ENCODE measurements at regions not wholly inside any gene's neighbourhood (a gene's known extent, or its start where the extent isn't known, plus 50 kb on each side); places are given as distances from the start of the nearest gene placed in this dataset.

DNA sequence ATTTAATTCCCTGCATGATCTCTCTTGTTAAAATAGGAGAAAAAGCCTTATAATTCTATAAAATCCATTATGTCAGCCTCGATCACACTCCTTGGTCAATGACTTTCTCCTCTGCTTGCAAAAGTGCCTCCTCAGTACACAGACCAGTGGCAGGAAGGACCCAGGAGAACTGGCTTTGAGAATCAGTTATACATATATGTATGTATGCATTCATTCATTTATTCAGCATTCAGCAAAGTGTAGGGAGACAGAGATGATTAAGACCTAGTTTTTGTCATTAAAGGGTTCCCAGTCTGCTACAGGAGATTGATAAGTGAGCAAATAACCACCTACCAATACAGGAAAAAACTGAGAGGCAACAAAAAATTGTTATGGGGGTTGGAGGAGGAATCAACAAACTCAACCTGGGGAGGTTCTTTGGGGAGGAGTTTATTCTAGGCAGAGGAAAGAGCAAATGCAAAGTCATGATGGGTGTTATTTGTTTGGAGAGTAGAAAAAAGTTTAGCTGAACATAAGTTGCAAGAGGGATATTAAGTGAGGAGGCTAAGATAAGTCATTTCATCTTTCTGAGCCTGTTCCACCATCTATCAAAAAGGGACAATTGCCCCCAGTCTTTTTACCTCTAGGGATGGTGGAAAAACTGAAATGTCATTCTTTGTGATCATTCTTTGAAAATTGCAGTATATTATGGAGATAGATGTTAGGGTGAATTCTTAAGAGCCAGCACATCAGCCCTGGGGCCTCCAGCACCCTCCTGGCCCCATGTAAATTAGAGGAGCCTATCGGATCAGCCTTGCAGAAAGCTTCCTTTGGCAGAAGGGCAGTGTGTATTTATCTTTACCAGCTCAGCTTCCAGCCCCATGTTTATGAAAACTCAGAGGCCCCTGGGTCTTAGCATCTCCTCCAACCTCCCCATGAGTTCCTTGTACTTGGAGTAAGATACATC lies 128.0 kb downstream of the OMA1 start:
- Histone ChIP-seq H3K4me1 (ENCODE audit: control insufficient read depth in 1 of 2, insufficient read depth in 2 of 2, low read length in 2 of 2) (no peaks in the 10 kb centered on the region), H3K9me2 (ENCODE audit: insufficient read depth) (no peaks in the 10 kb centered on the region), H2AFZ (ENCODE audit: low read depth, low read length, poor library complexity, severe bottlenecking) (no peak overlapping the region), H3K4me2 (ENCODE audit: low read length) (no peak overlapping the region), H3K79me2 (ENCODE audit: insufficient read depth, low read length) (no peaks in the 10 kb centered on the region), H3K9ac (ENCODE audit: low read length) (no peak overlapping the region), H3K9me3 (ENCODE audit: control insufficient read depth in 1 of 2, insufficient read depth in 1 of 2, low read depth in 1 of 2, low read length in 2 of 2) (no peaks in the 10 kb centered on the region), H4K20me1 (ENCODE audit: insufficient read depth) (no peaks in the 10 kb centered on the region), H3K4me3 (replicated peaks in 1 of 2; ENCODE audit: low read depth in 1 of 2, low read length in 2 of 2) (no peak overlapping the region), H3K27ac (ENCODE audit: low read depth, low read length) (no peak overlapping the region), H3K36me3 (ENCODE audit: control insufficient read depth in 1 of 2, insufficient read depth in 2 of 2, low read length in 2 of 2) (no peaks in the 10 kb centered on the region), H3K27me3 (ENCODE audit: insufficient read depth, low read length) (peaks cover 50% of the 10 kb centered on the region)
- TF ChIP-seq, protein P1, sequence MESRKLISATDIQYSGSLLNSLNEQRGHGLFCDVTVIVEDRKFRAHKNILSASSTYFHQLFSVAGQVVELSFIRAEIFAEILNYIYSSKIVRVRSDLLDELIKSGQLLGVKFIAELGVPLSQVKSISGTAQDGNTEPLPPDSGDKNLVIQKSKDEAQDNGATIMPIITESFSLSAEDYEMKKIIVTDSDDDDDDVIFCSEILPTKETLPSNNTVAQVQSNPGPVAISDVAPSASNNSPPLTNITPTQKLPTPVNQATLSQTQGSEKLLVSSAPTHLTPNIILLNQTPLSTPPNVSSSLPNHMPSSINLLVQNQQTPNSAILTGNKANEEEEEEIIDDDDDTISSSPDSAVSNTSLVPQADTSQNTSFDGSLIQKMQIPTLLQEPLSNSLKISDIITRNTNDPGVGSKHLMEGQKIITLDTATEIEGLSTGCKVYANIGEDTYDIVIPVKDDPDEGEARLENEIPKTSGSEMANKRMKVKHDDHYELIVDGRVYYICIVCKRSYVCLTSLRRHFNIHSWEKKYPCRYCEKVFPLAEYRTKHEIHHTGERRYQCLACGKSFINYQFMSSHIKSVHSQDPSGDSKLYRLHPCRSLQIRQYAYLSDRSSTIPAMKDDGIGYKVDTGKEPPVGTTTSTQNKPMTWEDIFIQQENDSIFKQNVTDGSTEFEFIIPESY (IDR thresholded peaks at IDR 0.05; ENCODE audit: extremely low read depth, insufficient replicate concordance, low read length): no peak
- no peak for TF ChIP-seq EZH2phosphoT487 (IDR thresholded peaks at IDR 0.05; ENCODE audit: borderline replicate concordance)
- TF ChIP-seq SIN3A (IDR thresholded peaks at IDR 0.05; ENCODE audit: low read depth): no peak
- TF ChIP-seq SP1 (IDR thresholded peaks at IDR 0.05; ENCODE audit: low read depth): no peak
- no peak for TF ChIP-seq ZNF274 (IDR thresholded peaks at IDR 0.05; ENCODE audit: low read depth, low read length)
- no peak for TF ChIP-seq FOSL1 (IDR thresholded peaks at IDR 0.05; ENCODE audit: low read depth)
- TF ChIP-seq JUND (IDR thresholded peaks at IDR 0.05): no peak
- no peak for TF ChIP-seq RAD21 (IDR thresholded peaks at IDR 0.05; ENCODE audit: low read depth)
- TF ChIP-seq ELF1 (IDR thresholded peaks at IDR 0.05; ENCODE audit: borderline replicate concordance, low read depth): no peak
- TF ChIP-seq EGR1 (IDR thresholded peaks at IDR 0.05; ENCODE audit: low read depth): no peak
- TF ChIP-seq CEBPB (IDR thresholded peaks at IDR 0.05; ENCODE audit: low read depth): no peak
- no peak for TF ChIP-seq SRF (IDR thresholded peaks at IDR 0.05; ENCODE audit: low read depth)
- no peak for TF ChIP-seq POLR2A (IDR thresholded peaks at IDR 0.05; ENCODE audit: borderline replicate concordance, extremely low read depth, insufficient read depth, insufficient read length)
- no peak for TF ChIP-seq CBX3 (IDR thresholded peaks at IDR 0.05; ENCODE audit: low read depth)
- TF ChIP-seq, protein P2, sequence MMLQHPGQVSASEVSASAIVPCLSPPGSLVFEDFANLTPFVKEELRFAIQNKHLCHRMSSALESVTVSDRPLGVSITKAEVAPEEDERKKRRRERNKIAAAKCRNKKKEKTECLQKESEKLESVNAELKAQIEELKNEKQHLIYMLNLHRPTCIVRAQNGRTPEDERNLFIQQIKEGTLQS (IDR thresholded peaks at IDR 0.05): no peak
- no peak for TF ChIP-seq POLR2AphosphoS5 (IDR thresholded peaks at IDR 0.05; ENCODE audit: low read depth, low read length)
- CTCF ChIA-PET: no interaction called here
- intact Hi-C loops (cut with micrococcal nuclease): no loop called here
- POLR2A ChIA-PET: no interaction called here
- RAD21 ChIA-PET (ENCODE audit: low non-redundant PET in 1 of 2, low total read pairs in 2 of 2, uncharacterized antibody in 2 of 2, unreplicated experiment in 2 of 2): no interaction called here
- no peak for DNase-seq (ENCODE audit: low read depth, low spot score)
- no TSS peak for BruUV-seq (replicated peaks)
- no peak for ATAC-seq
